B cell (primary cell): ENCODE measurements at regions not wholly inside any gene's neighbourhood (a gene's known extent, or its start where the extent isn't known, plus 50 kb on each side); places are given as distances from the start of the nearest gene placed in this dataset.

ENCODE experiments used
- ATAC-seq: fragments of 200-7000 bp; cut with Tn5 transposase; one replicate; pipeline ENCODE4 v1.10.0; 2021; ENCODE audit warnings: low read depth, mild to moderate bottlenecking, moderate number of reproducible peaks, moderate library complexity
- CTCF ChIA-PET: fragments of 350-600 bp; sonication (Branson Sonifier 250); formaldehyde crosslinking; loops from one replicate; lab custom pipeline; 2021; ENCODE audit warnings: antibody characterized with exemption, inconsistent platforms; lab: Charles Lee
- POLR2A ChIA-PET: fragments of 350-600 bp; sonication (Branson Sonifier 250); formaldehyde crosslinking; loops from one replicate; lab custom pipeline; 2021; ENCODE audit warnings: antibody characterized with exemption; lab: Charles Lee
- DNase-seq: peaks from one replicate; pipeline ENCODE4 v3.0.0; 2013
- H2AFZ ChIP-seq: 2 replicates; pipeline ENCODE4 v1.6.1; 2012; ENCODE audit warnings: mild to moderate bottlenecking, low read depth, low read length; ENCODE audit not compliant: insufficient read depth, poor library complexity, severe bottlenecking
- H3K27ac ChIP-seq, 2 donors: 1 replicate in 1 of 2; 2 replicates in 1 of 2; pipeline ENCODE4 v1.5.1; 2012 to 2013; ENCODE audit warnings: low read length in 2 of 2, mild to moderate bottlenecking in 2 of 2, moderate library complexity in 1 of 2
- H3K27me3 ChIP-seq, 4 experiments: fragments of 200-600 bp in 1 of 4; sonication (generic) in 1 of 4; replicated peaks in 1 of 4; 1 replicate in 2 of 4; 2 replicates in 2 of 4; pipeline versions ENCODE4 v1.6.1 to v1.7.0; 2013 to 2016; ENCODE audit warnings: low read length in 3 of 4, mild to moderate bottlenecking in 2 of 4, mixed read lengths in 1 of 4, moderate library complexity in 1 of 4; ENCODE audit not compliant: insufficient read depth in 4 of 4, control insufficient read depth in 3 of 4; ENCODE audit errors: control extremely low read depth in 1 of 4
- H3K36me3 ChIP-seq, 2 experiments: replicated peaks in 1 of 2; 1 replicate in 1 of 2; 2 replicates in 1 of 2; pipeline versions ENCODE4 v1.6.1 to v1.7.1; 2013; ENCODE audit warnings: low read length in 1 of 2; ENCODE audit not compliant: insufficient read depth in 2 of 2, control insufficient read depth in 1 of 2; ENCODE audit errors: control extremely low read depth in 1 of 2, extremely low read depth in 1 of 2
- H3K4me1 ChIP-seq, 2 donors: fragments of 200-600 bp in 1 of 2; sonication (generic) in 1 of 2; 1 replicate in 1 of 2; 2 replicates in 1 of 2; pipeline versions ENCODE4 v1.5.1 to v1.6.1; 2013 to 2017; ENCODE audit warnings: low read length in 2 of 2; ENCODE audit not compliant: control insufficient read depth in 2 of 2, insufficient read depth in 2 of 2
- H3K4me2 ChIP-seq: replicated peaks from 2 replicates; pipeline ENCODE3; 2012; ENCODE audit warnings: mild to moderate bottlenecking, low read depth, low read length; ENCODE audit not compliant: poor library complexity, severe bottlenecking
- H3K4me3 ChIP-seq, 5 experiments: fragments of 200-600 bp in 1 of 5; sonication (generic) in 1 of 5; 1 replicate in 3 of 5; 2 replicates in 2 of 5; pipeline versions ENCODE4 v1.5.1 to v1.7.0; 2011 to 2016; ENCODE audit warnings: low read length in 4 of 5, mild to moderate bottlenecking in 4 of 5, low read depth in 2 of 5, control low read depth in 1 of 5, moderate library complexity in 1 of 5; ENCODE audit not compliant: insufficient read depth in 1 of 5; ENCODE audit errors: control extremely low read depth in 1 of 5, extremely low read depth in 1 of 5
- H3K79me2 ChIP-seq: fragments of 200-600 bp; sonication (generic); one replicate; pipeline ENCODE4 v1.6.0; 2016; ENCODE audit warnings: low read length; ENCODE audit not compliant: control insufficient read depth, insufficient read depth
- H3K9ac ChIP-seq: fragments of 200-600 bp; sonication (generic); 2 replicates; pipeline ENCODE4 v1.6.1; 2017; ENCODE audit warnings: mild to moderate bottlenecking, low read length, moderate library complexity
- H3K9me3 ChIP-seq, 3 donors: one replicate each; pipeline versions ENCODE4 v1.6.1 to v1.7.1; 2013; ENCODE audit warnings: low read length in 2 of 3; ENCODE audit not compliant: control insufficient read depth in 2 of 3, insufficient read depth in 1 of 3; ENCODE audit errors: control extremely low read depth in 1 of 3
- H4K20me1 ChIP-seq: 2 replicates; pipeline ENCODE4 v1.6.0; 2012; ENCODE audit warnings: mild to moderate bottlenecking, low read length; ENCODE audit not compliant: insufficient read depth, control insufficient read depth, poor library complexity, severe bottlenecking
- H3K27ac Mint-ChIP-seq: one replicate; pipeline ENCODE4 v1.8.0; 2021; ENCODE audit warnings: mixed read lengths
- H3K27me3 Mint-ChIP-seq: one replicate; pipeline ENCODE4 v1.8.0; 2021; ENCODE audit warnings: mixed read lengths
- H3K4me1 Mint-ChIP-seq: one replicate; pipeline ENCODE4 v1.8.0; 2021; ENCODE audit warnings: mixed read lengths
- H3K4me3 Mint-ChIP-seq: one replicate; pipeline ENCODE4 v1.8.0; 2021; ENCODE audit warnings: mixed read lengths
- H3K9me3 Mint-ChIP-seq: one replicate; pipeline ENCODE4 v1.8.0; 2022; ENCODE audit warnings: mixed read lengths; ENCODE audit not compliant: insufficient read depth
- EZH2 ChIP-seq: IDR thresholded peaks from 2 replicates; pipeline ENCODE4 v1.6.1; 2012; ENCODE audit warnings: borderline replicate concordance, low read depth, mild to moderate bottlenecking, moderate library complexity, low read length; ENCODE audit not compliant: insufficient read depth, poor library complexity, severe bottlenecking
- WGBS: methylation state at CpG from one replicate; pipeline ENCODE4 v1.1.5; 2013; ENCODE audit warnings: missing lambda C conversion rate; ENCODE audit not compliant: insufficient coverage; 5-methylcytosine and 5-hydroxymethylcytosine counted together
- intact Hi-C: fragments of 100-400 bp; cut with micrococcal nuclease; formaldehyde crosslinking; loops from one replicate; pipeline ENCODE4 v1.10.0; 2022
- TF ChIP-seq, protein P1 (sequence below): fragments of 200-600 bp; IDR thresholded peaks from one replicate; pipeline ENCODE4 v1.8.0; 2022; ENCODE audit warnings: antibody characterized with exemption, mild to moderate bottlenecking

GRCh38 chr2:104786821-104787220, 67.1 kb upstream of the POU3F3 start:
- H3K36me3 ChIP-seq, result no peaks in the 10 kb centered on the region
- no peaks in the 10 kb centered on the region for H4K20me1 ChIP-seq
- Mint-ChIP-seq H3K4me1 (no peaks in the 10 kb centered on the region), H3K4me3 (no peak overlapping the region), H3K9me3 (no peaks in the 10 kb centered on the region), H3K27me3 (peaks cover 16% of the 10 kb centered on the region), H3K27ac (no peak overlapping the region)
- ATAC-seq (no peak), DNase-seq (no peak)
- CTCF ChIA-PET, result no interaction called here
- no peaks in the 10 kb centered on the region for H3K4me1 ChIP-seq
- H3K4me2 ChIP-seq, result no peak overlapping the region
- H3K9ac ChIP-seq, result no peak overlapping the region
- WGBS, result no CpG with 5 or more reads among the region's 2 CpGs
- H3K27ac ChIP-seq, result no peak overlapping the region
- TF ChIP-seq EZH2, result no peak
- TF ChIP-seq, protein P1, sequence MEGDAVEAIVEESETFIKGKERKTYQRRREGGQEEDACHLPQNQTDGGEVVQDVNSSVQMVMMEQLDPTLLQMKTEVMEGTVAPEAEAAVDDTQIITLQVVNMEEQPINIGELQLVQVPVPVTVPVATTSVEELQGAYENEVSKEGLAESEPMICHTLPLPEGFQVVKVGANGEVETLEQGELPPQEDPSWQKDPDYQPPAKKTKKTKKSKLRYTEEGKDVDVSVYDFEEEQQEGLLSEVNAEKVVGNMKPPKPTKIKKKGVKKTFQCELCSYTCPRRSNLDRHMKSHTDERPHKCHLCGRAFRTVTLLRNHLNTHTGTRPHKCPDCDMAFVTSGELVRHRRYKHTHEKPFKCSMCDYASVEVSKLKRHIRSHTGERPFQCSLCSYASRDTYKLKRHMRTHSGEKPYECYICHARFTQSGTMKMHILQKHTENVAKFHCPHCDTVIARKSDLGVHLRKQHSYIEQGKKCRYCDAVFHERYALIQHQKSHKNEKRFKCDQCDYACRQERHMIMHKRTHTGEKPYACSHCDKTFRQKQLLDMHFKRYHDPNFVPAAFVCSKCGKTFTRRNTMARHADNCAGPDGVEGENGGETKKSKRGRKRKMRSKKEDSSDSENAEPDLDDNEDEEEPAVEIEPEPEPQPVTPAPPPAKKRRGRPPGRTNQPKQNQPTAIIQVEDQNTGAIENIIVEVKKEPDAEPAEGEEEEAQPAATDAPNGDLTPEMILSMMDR, result no peak
- intact Hi-C loops, result no loop called here
- H3K4me3 ChIP-seq, result no peak overlapping the region
- no peaks in the 10 kb centered on the region for H3K9me3 ChIP-seq
- no peaks in the 10 kb centered on the region for H3K79me2 ChIP-seq
- H2AFZ ChIP-seq, result no peak overlapping the region
- no peaks in the 10 kb centered on the region for H3K27me3 ChIP-seq
- POLR2A ChIA-PET, result no interaction called here

DNA sequence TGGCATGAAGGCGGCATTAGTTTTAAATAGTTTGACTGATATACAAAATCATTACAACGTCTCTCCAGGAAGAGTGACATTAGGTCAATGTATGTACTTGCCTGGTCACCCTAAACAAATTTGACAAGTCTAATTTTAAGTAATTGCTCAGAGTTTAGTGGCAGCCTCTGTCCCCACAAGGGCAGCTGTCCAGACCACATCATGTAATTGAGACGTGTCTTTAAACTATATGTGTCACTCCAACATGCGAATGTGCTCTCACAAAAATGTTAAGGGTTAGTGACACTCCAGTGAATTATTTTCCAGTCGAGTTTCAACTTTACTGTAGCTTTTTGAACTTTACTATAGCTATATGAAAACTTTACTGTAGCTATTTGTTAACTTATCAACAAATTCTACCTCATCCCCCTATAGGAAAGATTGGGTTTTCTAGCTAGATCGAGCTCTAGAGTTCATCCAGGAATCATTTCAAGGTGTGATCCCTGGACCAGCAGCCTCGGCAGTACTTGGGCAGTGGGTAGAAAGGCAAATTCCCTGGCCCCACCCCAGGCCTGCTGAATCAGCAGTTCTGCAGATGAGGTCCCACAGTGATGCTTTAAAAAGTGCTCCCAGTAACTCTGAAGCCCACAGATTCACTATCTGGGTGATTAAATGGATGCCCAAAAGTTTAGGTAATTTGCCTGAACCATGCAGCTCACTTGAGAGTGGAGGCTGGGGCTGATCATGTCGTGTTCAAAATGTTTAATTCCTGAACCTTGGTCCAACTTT, 66.4 kb upstream of the POU3F3 start:
- no peaks in the 10 kb centered on the region for H3K27me3 ChIP-seq
- H3K4me2 ChIP-seq, result no peak overlapping the region
- no peak overlapping the region for H3K9ac ChIP-seq
- no peak for TF ChIP-seq EZH2
- TF ChIP-seq, protein P1, result no peak
- no peaks in the 10 kb centered on the region for H3K9me3 ChIP-seq
- intact Hi-C loops, result no loop called here
- no peak overlapping the region for H2AFZ ChIP-seq
- no peak overlapping the region for H3K4me3 Mint-ChIP-seq
- H3K27me3 Mint-ChIP-seq, result peaks cover 18% of the 10 kb centered on the region
- no peak overlapping the region for H3K4me3 ChIP-seq
- ATAC-seq (no peak), DNase-seq (no peak)
- no peaks in the 10 kb centered on the region for H3K4me1 ChIP-seq
- H3K9me3 Mint-ChIP-seq, result no peaks in the 10 kb centered on the region
- H3K79me2 ChIP-seq, result no peaks in the 10 kb centered on the region
- H3K4me1 Mint-ChIP-seq, result no peaks in the 10 kb centered on the region
- H3K27ac ChIP-seq, result no peak overlapping the region
- POLR2A ChIA-PET, result no interaction called here
- no peak overlapping the region for H3K27ac Mint-ChIP-seq
- CTCF ChIA-PET, result no interaction called here
- 75% methylated on average over 3 of the region's 8 CpGs for WGBS
- H4K20me1 ChIP-seq, result no peaks in the 10 kb centered on the region
- no peaks in the 10 kb centered on the region for H3K36me3 ChIP-seq
